ENCODE measurements at regions not wholly inside any gene's neighbourhood (a gene's known extent, or its start where the extent isn't known, plus 50 kb on each side); places are given as distances from the start of the nearest gene placed in this dataset.

DNA sequence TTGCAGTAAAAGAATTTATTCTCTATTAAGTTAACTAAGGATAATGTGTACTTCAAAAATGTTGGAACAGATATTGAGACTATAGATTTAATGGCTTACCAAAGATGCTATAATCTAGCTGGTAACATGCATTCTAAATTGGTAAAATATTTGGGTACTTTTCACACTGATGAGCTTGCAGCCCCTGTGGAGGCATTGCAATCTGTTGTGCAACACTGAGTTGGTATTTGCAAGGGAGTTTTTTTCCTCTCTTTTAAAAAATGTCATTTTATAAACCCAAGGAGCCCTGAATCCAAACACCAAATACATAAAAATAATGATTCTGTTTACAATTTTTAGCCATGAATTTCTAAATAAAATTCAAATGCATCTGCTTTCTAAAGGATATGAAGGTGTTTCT is 944.8 kb downstream of the DTWD2 start:
- no peaks in the 10 kb centered on the region for H3K79me2 ChIP-seq (ENCODE audit: control insufficient read depth, insufficient read depth, low read length)
- H3K9me3 ChIP-seq (replicated peaks; ENCODE audit: control insufficient read depth, insufficient read depth, low read length), result peaks cover 1% of the 10 kb centered on the region
- H2AFZ ChIP-seq (ENCODE audit: low read depth, low read length), result no peak overlapping the region
- no peaks in the 10 kb centered on the region for H3K27me3 ChIP-seq (ENCODE audit: control insufficient read depth in 2 of 2, insufficient read depth in 2 of 2, low read length in 2 of 2)
- BruUV-seq (replicated peaks), result no TSS peak
- H3K4me2 ChIP-seq (ENCODE audit: insufficient read depth, low read length), result no peak overlapping the region
- dilution Hi-C loops (cut with MboI; ENCODE audit: extremely low pct_ligation_motif_present, low sequenced_read_pairs), result no loop called here
- POLR2A ChIA-PET, result no interaction called here
- intact Hi-C loops (cut with micrococcal nuclease), result no loop called here
- DNase-seq (ENCODE audit: low read depth, low spot score) (no peak), FAIRE-seq (no peak)
- no peaks in the 10 kb centered on the region for H4K20me1 ChIP-seq (replicated peaks; ENCODE audit: control insufficient read depth, extremely low read depth, insufficient read depth, low read length)
- H3K9me1 ChIP-seq (replicated peaks; ENCODE audit: control insufficient read depth, extremely low read depth, insufficient read depth, low read length), result no peaks in the 10 kb centered on the region
- CTCF ChIA-PET, result no interaction called here
- TF ChIP-seq GATA2 (IDR thresholded peaks at IDR 0.05; ENCODE audit: insufficient read depth, insufficient read length, low read depth, low read length) (no peak), POLR2A (IDR thresholded peaks at IDR 0.05; ENCODE audit: low read depth, low read length) (no peak), EZH2 (IDR thresholded peaks at IDR 0.05; ENCODE audit: borderline replicate concordance, low read depth, low read length, severe bottlenecking) (no peak), JUN (IDR thresholded peaks at IDR 0.05; ENCODE audit: borderline replicate concordance, insufficient read depth, insufficient read length, low read depth) (no peak), POLR2AphosphoS5 (IDR thresholded peaks at IDR 0.05; ENCODE audit: insufficient read depth, low read depth, low read length) (no peak), MYC (IDR thresholded peaks at IDR 0.05; ENCODE audit: low read depth, low read length) (no peak)
- TF ChIP-seq, protein P1, sequence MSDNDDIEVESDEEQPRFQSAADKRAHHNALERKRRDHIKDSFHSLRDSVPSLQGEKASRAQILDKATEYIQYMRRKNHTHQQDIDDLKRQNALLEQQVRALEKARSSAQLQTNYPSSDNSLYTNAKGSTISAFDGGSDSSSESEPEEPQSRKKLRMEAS (IDR thresholded peaks at IDR 0.05; ENCODE audit: insufficient read depth, insufficient read length), result no peak
- TF ChIP-seq, protein P2, sequence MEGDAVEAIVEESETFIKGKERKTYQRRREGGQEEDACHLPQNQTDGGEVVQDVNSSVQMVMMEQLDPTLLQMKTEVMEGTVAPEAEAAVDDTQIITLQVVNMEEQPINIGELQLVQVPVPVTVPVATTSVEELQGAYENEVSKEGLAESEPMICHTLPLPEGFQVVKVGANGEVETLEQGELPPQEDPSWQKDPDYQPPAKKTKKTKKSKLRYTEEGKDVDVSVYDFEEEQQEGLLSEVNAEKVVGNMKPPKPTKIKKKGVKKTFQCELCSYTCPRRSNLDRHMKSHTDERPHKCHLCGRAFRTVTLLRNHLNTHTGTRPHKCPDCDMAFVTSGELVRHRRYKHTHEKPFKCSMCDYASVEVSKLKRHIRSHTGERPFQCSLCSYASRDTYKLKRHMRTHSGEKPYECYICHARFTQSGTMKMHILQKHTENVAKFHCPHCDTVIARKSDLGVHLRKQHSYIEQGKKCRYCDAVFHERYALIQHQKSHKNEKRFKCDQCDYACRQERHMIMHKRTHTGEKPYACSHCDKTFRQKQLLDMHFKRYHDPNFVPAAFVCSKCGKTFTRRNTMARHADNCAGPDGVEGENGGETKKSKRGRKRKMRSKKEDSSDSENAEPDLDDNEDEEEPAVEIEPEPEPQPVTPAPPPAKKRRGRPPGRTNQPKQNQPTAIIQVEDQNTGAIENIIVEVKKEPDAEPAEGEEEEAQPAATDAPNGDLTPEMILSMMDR (IDR thresholded peaks at IDR 0.05; ENCODE audit: extremely low read depth in 1 of 2, insufficient read depth in 1 of 2, low read depth in 1 of 2, low read length in 2 of 2), result no peak
- H3K4me3 ChIP-seq (replicated peaks in 1 of 3; ENCODE audit: insufficient read depth in 1 of 3, low read depth in 1 of 3, low read length in 3 of 3), result no peak overlapping the region
- H3K4me1 ChIP-seq (ENCODE audit: control insufficient read depth, extremely low read depth, insufficient read depth, low read length), result no peaks in the 10 kb centered on the region
- no peak overlapping the region for H3K9ac ChIP-seq (replicated peaks; ENCODE audit: extremely low read depth, insufficient read depth, low read length)
- H3K27ac ChIP-seq (ENCODE audit: insufficient read depth, low read depth, low read length), result no peak overlapping the region
- no peaks in the 10 kb centered on the region for H3K36me3 ChIP-seq (ENCODE audit: control insufficient read depth in 2 of 2, extremely low read depth in 1 of 2, insufficient read depth in 2 of 2, low read length in 2 of 2)
